ENCODE measurements at regions not wholly inside any gene's neighbourhood (a gene's known extent, or its start where the extent isn't known, plus 50 kb on each side); places are given as distances from the start of the nearest gene placed in this dataset.

DNA sequence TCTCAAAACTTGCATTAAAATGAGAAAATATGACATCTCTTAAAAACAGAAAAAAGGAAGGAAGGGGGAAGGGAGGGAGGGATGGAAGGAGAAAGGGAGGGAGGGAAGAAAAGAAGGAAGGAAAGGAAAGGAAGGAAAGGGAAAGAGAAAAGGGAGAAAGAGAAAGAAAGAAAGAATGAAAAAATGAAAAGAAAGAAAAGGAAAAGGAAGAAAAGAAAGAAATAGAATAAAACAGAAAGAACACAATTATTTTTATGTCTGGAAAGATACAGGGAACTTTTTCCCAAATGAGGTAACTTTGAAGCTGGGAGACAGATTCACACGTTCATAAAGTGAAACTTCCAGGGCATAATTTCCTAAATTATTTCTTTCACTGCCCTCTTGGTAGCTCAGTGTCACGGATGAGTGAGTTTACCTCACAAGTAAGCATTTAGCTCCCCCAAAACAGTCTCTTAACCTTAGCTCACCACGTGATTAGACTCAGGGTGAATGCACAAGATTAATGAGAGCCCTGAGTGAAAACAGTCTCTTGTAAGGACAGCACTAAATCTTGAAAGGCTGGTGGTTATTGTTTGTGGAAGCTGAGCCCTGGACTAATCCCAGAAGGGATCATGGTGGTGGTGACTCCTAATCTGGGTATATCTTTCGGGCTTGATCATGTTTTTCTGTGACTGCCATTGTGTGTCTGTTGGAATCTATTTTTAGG is 74.1 kb upstream of the HDAC9 start:
- Histone ChIP-seq H3K36me3 (ENCODE audit: control insufficient read depth in 2 of 3, insufficient read depth in 3 of 3, low read length in 3 of 3) (no peaks in the 10 kb centered on the region), H3K27me3 (ENCODE audit: control insufficient read depth, insufficient read depth, low read length) (no peaks in the 10 kb centered on the region), H3K27ac (ENCODE audit: low read depth in 2 of 2, low read length in 2 of 2) (no peak overlapping the region), H3K4me3 (ENCODE audit: low read length in 3 of 3) (peak overlapping the region in 1 of 3 donors; percentile 22), H3K9me3 (ENCODE audit: control insufficient read depth in 2 of 3, insufficient read depth in 1 of 3, low read length in 3 of 3) (no peaks in the 10 kb centered on the region), H3K4me1 (ENCODE audit: control insufficient read depth in 2 of 3, insufficient read depth in 2 of 3, low read depth in 1 of 3, low read length in 3 of 3) (peaks cover 1 to 5% (median 3%) of the 10 kb centered on the region in 3 donors), H3K9ac (ENCODE audit: low read length in 3 of 3) (no peak overlapping the region)
- TF ChIP-seq, protein P1, sequence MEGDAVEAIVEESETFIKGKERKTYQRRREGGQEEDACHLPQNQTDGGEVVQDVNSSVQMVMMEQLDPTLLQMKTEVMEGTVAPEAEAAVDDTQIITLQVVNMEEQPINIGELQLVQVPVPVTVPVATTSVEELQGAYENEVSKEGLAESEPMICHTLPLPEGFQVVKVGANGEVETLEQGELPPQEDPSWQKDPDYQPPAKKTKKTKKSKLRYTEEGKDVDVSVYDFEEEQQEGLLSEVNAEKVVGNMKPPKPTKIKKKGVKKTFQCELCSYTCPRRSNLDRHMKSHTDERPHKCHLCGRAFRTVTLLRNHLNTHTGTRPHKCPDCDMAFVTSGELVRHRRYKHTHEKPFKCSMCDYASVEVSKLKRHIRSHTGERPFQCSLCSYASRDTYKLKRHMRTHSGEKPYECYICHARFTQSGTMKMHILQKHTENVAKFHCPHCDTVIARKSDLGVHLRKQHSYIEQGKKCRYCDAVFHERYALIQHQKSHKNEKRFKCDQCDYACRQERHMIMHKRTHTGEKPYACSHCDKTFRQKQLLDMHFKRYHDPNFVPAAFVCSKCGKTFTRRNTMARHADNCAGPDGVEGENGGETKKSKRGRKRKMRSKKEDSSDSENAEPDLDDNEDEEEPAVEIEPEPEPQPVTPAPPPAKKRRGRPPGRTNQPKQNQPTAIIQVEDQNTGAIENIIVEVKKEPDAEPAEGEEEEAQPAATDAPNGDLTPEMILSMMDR (IDR thresholded peaks at IDR 0.05; ENCODE audit: borderline replicate concordance, extremely low read depth, insufficient read depth), result no peak
- peak in 4 of 5 donors; percentile 37 to 86 (median 67) for DNase-seq
- intact Hi-C loops (cut with DNase I), result no loop called here
- no peak for FAIRE-seq

DNA sequence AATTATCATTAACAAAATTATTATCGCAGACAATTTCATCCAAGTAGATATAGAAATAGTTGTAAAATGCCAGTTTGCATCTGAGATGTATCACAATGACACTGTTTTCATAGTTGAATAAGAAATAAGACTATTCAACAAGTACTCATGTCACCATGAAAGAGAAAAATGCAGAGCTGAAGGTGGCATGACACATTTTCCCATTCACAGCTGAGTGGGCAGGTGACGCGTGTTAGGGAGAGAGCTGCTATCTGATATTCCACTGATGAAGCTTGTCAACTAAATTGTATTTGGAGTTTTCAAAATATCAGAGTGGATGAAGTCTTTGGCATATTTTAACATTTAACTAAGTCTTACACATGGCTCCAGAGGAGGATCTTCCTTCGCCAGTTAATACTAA is 70.3 kb upstream of the HDAC9 start:
- no peak for FAIRE-seq

DNA sequence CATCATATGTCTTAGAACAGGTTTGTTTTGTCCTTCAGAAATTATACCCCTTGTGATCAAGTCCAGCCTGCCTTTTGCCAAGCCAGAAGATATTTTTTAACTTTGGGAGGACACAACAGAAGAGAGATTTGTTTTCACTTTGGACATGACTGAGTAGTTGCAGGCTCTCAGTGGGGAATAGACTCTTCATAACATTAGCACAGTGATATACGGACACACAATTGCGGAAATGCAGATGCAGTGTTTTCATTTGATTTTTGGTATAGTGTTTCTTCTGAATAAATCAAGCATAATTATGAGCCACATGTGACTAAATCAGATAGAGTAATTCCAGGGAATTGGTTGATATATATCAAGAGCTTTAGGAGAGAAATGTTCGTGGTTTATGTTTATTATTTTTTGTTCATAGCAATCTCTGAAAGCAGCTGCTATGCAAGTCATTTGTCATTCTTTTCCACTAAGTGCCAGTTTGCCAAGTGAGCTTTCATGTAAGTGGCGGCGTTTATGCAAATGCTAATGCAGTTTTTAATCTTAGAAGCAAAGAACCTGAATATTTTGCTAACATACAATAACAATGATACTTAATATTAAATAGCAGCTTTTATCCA is 69.6 kb upstream of the HDAC9 start:
- H3K4me3 ChIP-seq (ENCODE audit: low read length in 3 of 3), result no peak overlapping the region
- no peak overlapping the region for H3K27ac ChIP-seq (ENCODE audit: low read depth in 2 of 2, low read length in 2 of 2)
- FAIRE-seq (no peak), DNase-seq (peak in 2 of 5 donors; percentile 59 to 62)
- no peak overlapping the region for H3K9ac ChIP-seq (ENCODE audit: low read length in 3 of 3)
- H3K36me3 ChIP-seq (ENCODE audit: control insufficient read depth in 2 of 3, insufficient read depth in 3 of 3, low read length in 3 of 3), result no peaks in the 10 kb centered on the region
- intact Hi-C loops (cut with DNase I), result no loop called here
- no peaks in the 10 kb centered on the region for H3K27me3 ChIP-seq (ENCODE audit: control insufficient read depth, insufficient read depth, low read length)
- H3K9me3 ChIP-seq (ENCODE audit: control insufficient read depth in 2 of 3, insufficient read depth in 1 of 3, low read length in 3 of 3), result no peaks in the 10 kb centered on the region
- TF ChIP-seq, protein P1 (IDR thresholded peaks at IDR 0.05; ENCODE audit: borderline replicate concordance, extremely low read depth, insufficient read depth), result no peak
- H3K4me1 ChIP-seq (ENCODE audit: control insufficient read depth in 2 of 3, insufficient read depth in 2 of 3, low read depth in 1 of 3, low read length in 3 of 3), result peaks cover 5 to 6% (median 5%) of the 10 kb centered on the region in 3 donors

More for the DNA sequence above, 70.3 kb upstream of the HDAC9 start:
- no peaks in the 10 kb centered on the region for H3K27me3 ChIP-seq (ENCODE audit: control insufficient read depth, insufficient read depth, low read length)
- TF ChIP-seq, protein P1 (IDR thresholded peaks at IDR 0.05; ENCODE audit: borderline replicate concordance, extremely low read depth, insufficient read depth), result no peak
- DNase-seq, result peak in 2 of 5 donors; percentile 24 to 47
- intact Hi-C loops (cut with DNase I), result no loop called here
- peaks cover 5 to 6% (median 5%) of the 10 kb centered on the region in 3 donors for H3K4me1 ChIP-seq (ENCODE audit: control insufficient read depth in 2 of 3, insufficient read depth in 2 of 3, low read depth in 1 of 3, low read length in 3 of 3)
- H3K27ac ChIP-seq (ENCODE audit: low read depth in 2 of 2, low read length in 2 of 2), result no peak overlapping the region
- no peaks in the 10 kb centered on the region for H3K36me3 ChIP-seq (ENCODE audit: control insufficient read depth in 2 of 3, insufficient read depth in 3 of 3, low read length in 3 of 3)
- H3K9me3 ChIP-seq (ENCODE audit: control insufficient read depth in 2 of 3, insufficient read depth in 1 of 3, low read length in 3 of 3), result no peaks in the 10 kb centered on the region
- H3K4me3 ChIP-seq (ENCODE audit: low read length in 3 of 3), result no peak overlapping the region
- H3K9ac ChIP-seq (ENCODE audit: low read length in 3 of 3), result no peak overlapping the region

All from kidney (tissue), 13 donors.